Tibial nerve (tissue), 4 donors: ENCODE measurements at regions not wholly inside any gene's neighbourhood (a gene's known extent, or its start where the extent isn't known, plus 50 kb on each side); places are given as distances from the start of the nearest gene placed in this dataset.

ENCODE experiments used
- DNase-seq, 2 donors: peaks; one replicate each; pipeline ENCODE4 v3.0.0-alpha.2; 2019; ENCODE audit warnings: low spot score in 2 of 2
- H3K27ac ChIP-seq, 4 donors: fragments of 200-600 bp; sonication (generic) in 3 of 4; one replicate each; pipeline ENCODE4 v1.5.1; 2017 to 2019; ENCODE audit warnings: mild to moderate bottlenecking in 1 of 4
- H3K27me3 ChIP-seq, 2 donors: fragments of 200-600 bp; sonication (generic) in 1 of 2; one replicate each; pipeline versions ENCODE4 v1.5.1 to v1.6.0; 2017 to 2019
- H3K36me3 ChIP-seq, 3 donors: fragments of 200-600 bp; sonication (generic); one replicate each; pipeline ENCODE4 v1.5.1; 2018 to 2019
- H3K4me1 ChIP-seq, 4 donors: fragments of 200-600 bp; sonication (generic) in 3 of 4; one replicate each; pipeline ENCODE4 v1.5.1; 2017 to 2019
- H3K4me3 ChIP-seq, 4 donors: fragments of 200-600 bp; sonication (generic) in 3 of 4; one replicate each; pipeline ENCODE4 v1.5.1; 2017 to 2019; ENCODE audit warnings: mild to moderate bottlenecking in 1 of 4, moderate library complexity in 1 of 4
- H3K9me3 ChIP-seq, 4 donors: fragments of 200-600 bp; sonication (generic) in 3 of 4; one replicate each; pipeline ENCODE4 v1.5.1; 2017 to 2019
- CTCF ChIP-seq, 5 experiments: fragments of 200-600 bp in 3 of 5; fragments of 450-650 bp in 2 of 5; sonication (generic) in 3 of 5; IDR thresholded peaks; one replicate each; pipeline ENCODE4 v1.5.1; 2016 to 2019; ENCODE audit warnings: antibody characterized with exemption in 5 of 5, mild to moderate bottlenecking in 3 of 5, moderate library complexity in 2 of 5
- EP300 ChIP-seq, 2 donors: sonication (generic); formaldehyde crosslinking; IDR thresholded peaks; one replicate each; pipeline ENCODE4 v1.6.1; 2017; ENCODE audit warnings: antibody characterized with exemption in 2 of 2, mild to moderate bottlenecking in 1 of 2
- POLR2A ChIP-seq, 2 donors: fragments of 450-650 bp; IDR thresholded peaks; one replicate each; pipeline ENCODE4 v1.6.1; 2017; ENCODE audit warnings: antibody characterized with exemption in 2 of 2, mild to moderate bottlenecking in 2 of 2, moderate library complexity in 2 of 2
- WGBS, 2 donors: methylation state at CpG; one replicate each; pipeline ENCODE4 v1.1.5; 2018; 5-methylcytosine and 5-hydroxymethylcytosine counted together

- H3K27me3 ChIP-seq: no peaks in the 10 kb centered on the region
- 61 to 63% methylated on average over 7 of the region's 7 CpGs for WGBS, 2 donors
- no peaks in the 10 kb centered on the region for H3K4me1 ChIP-seq
- H3K36me3 ChIP-seq: no peaks in the 10 kb centered on the region
- no peak overlapping the region for H3K4me3 ChIP-seq
- TF ChIP-seq EP300 (IDR thresholded peaks at IDR 0.05): no peak
- TF ChIP-seq CTCF (IDR thresholded peaks at IDR 0.05): no peak
- TF ChIP-seq POLR2A (IDR thresholded peaks at IDR 0.05): no peak
- H3K9me3 ChIP-seq: peaks cover 0 to 10% (median 0%) of the 10 kb centered on the region in 4 donors
- no peak for DNase-seq
- no peak overlapping the region for H3K27ac ChIP-seq
Observed at GRCh38 chr9:27784847-27785713, 211.8 kb upstream of the C9orf72 start.

- H3K27me3 ChIP-seq: no peaks in the 10 kb centered on the region
- no peak overlapping the region for H3K27ac ChIP-seq
- TF ChIP-seq POLR2A (IDR thresholded peaks at IDR 0.05): no peak
- no peak for TF ChIP-seq CTCF (IDR thresholded peaks at IDR 0.05)
- no peak for TF ChIP-seq EP300 (IDR thresholded peaks at IDR 0.05)
- H3K4me1 ChIP-seq: no peaks in the 10 kb centered on the region
- no peak for DNase-seq
- H3K36me3 ChIP-seq: no peaks in the 10 kb centered on the region
- peaks cover 0 to 10% (median 0%) of the 10 kb centered on the region in 4 donors for H3K9me3 ChIP-seq
- no peak overlapping the region for H3K4me3 ChIP-seq
Observed at GRCh38 chr9:27785714-27786100, 212.4 kb upstream of the C9orf72 start.

GRCh38 chr9:27787891-27788290 is 214.6 kb upstream of the C9orf72 start:
- no peak overlapping the region for H3K4me3 ChIP-seq
- H3K9me3 ChIP-seq: peaks cover 0 to 10% (median 0%) of the 10 kb centered on the region in 4 donors
- no peak for TF ChIP-seq EP300 (IDR thresholded peaks at IDR 0.05)
- TF ChIP-seq CTCF (IDR thresholded peaks at IDR 0.05): no peak
- TF ChIP-seq POLR2A (IDR thresholded peaks at IDR 0.05): no peak
- no peaks in the 10 kb centered on the region for H3K27me3 ChIP-seq
- H3K4me1 ChIP-seq: no peaks in the 10 kb centered on the region
- WGBS, 2 donors: 39 to 43% methylated on average over 2 of the region's 2 CpGs
- no peak for DNase-seq
- no peaks in the 10 kb centered on the region for H3K36me3 ChIP-seq
- no peak overlapping the region for H3K27ac ChIP-seq

- WGBS, 2 donors: 40 to 47% methylated on average over 1 of the region's 1 CpG
- no peak for DNase-seq
- H3K27me3 ChIP-seq: no peaks in the 10 kb centered on the region
- TF ChIP-seq POLR2A (IDR thresholded peaks at IDR 0.05): no peak
- H3K36me3 ChIP-seq: no peaks in the 10 kb centered on the region
- H3K4me3 ChIP-seq: no peak overlapping the region
- H3K4me1 ChIP-seq: no peaks in the 10 kb centered on the region
- H3K27ac ChIP-seq: no peak overlapping the region
- H3K9me3 ChIP-seq: peaks cover 0 to 5% (median 0%) of the 10 kb centered on the region in 4 donors
Observed at GRCh38 chr9:27791311-27791710, 218.0 kb upstream of the C9orf72 start.

- H3K4me3 ChIP-seq: no peak overlapping the region
- no peaks in the 10 kb centered on the region for H3K4me1 ChIP-seq
- 71 to 80% methylated on average over 2 of the region's 2 CpGs for WGBS, 2 donors
- H3K9me3 ChIP-seq: peaks cover 0 to 5% (median 0%) of the 10 kb centered on the region in 4 donors
- no peaks in the 10 kb centered on the region for H3K36me3 ChIP-seq
- no peaks in the 10 kb centered on the region for H3K27me3 ChIP-seq
- no peak overlapping the region for H3K27ac ChIP-seq
- TF ChIP-seq POLR2A (IDR thresholded peaks at IDR 0.05) (no peak), CTCF (IDR thresholded peaks at IDR 0.05) (no peak), EP300 (IDR thresholded peaks at IDR 0.05) (no peak)
- DNase-seq: no peak
Observed at GRCh38 chr9:27792971-27793689, 219.8 kb upstream of the C9orf72 start.
